HepG2 (cell line): ENCODE measurements at regions not wholly inside any gene's neighbourhood (a gene's known extent, or its start where the extent isn't known, plus 50 kb on each side); places are given as distances from the start of the nearest gene placed in this dataset.

Experiments used
- POLR2AphosphoS5 ChIP-seq: IDR thresholded peaks from 2 replicates; pipeline ENCODE4 v1.6.1; 2012; ENCODE audit warnings: low read depth, low read length
- PREB ChIP-seq: sonication (generic); formaldehyde crosslinking; IDR thresholded peaks from 2 replicates; pipeline ENCODE4 v1.4.0; 2020; ENCODE audit warnings: missing genetic modification reagents
- PTBP1 ChIP-seq: fragments of 200-400 bp; formaldehyde crosslinking; IDR thresholded peaks from 2 replicates; pipeline ENCODE4 v1.6.1; 2018; ENCODE audit warnings: low read length, low read depth; ENCODE audit not compliant: poor library complexity, severe bottlenecking
- TP53 ChIP-seq: sonication (generic); formaldehyde crosslinking; conservative IDR thresholded peaks from 2 replicates; pipeline ENCODE4 v1.4.0; 2020; ENCODE audit warnings: missing genetic modification reagents
- ZNF766 ChIP-seq: sonication (generic); formaldehyde crosslinking; IDR thresholded peaks from 2 replicates; pipeline ENCODE4 v1.5.0; 2020; ENCODE audit warnings: missing genetic modification reagents, borderline replicate concordance
- ZSCAN12 ChIP-seq: sonication (generic); formaldehyde crosslinking; IDR thresholded peaks from 2 replicates; pipeline ENCODE4 v1.9.0; 2021; ENCODE audit warnings: mild to moderate bottlenecking, missing genetic modification reagents
- TF ChIP-seq, protein P1 (sequence below), 2 experiments: sonication (generic) in 1 of 2; formaldehyde crosslinking in 1 of 2; IDR thresholded peaks; 2 replicates each; pipeline versions ENCODE4 v1.5.1 to v1.6.1; 2011 to 2020; ENCODE audit warnings: borderline replicate concordance in 1 of 2, low read depth in 1 of 2, low read length in 1 of 2, mild to moderate bottlenecking in 1 of 2, missing genetic modification reagents in 1 of 2, moderate library complexity in 1 of 2

DNA sequence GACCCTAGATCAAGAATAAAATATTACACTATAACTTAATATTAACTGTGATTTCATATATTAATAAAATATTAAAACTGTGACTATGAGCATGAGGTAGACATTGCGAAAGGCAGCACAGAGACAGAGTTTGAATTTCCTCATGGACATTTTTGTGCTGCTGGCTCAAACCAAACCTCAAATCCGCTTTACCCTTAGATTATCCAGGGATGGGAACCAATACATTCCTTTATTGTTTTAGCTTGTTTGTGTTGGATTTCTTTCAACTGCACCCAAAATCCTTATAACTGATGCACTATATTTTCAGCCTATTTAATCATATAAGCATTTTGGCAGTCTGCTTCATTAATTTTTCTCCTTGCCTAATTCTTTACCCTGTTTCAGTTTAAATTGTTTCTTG lies 436.7 kb downstream of the ATP23 start:
- TF ChIP-seq POLR2AphosphoS5 = no peak
- no peak for TF ChIP-seq PTBP1
- TF ChIP-seq, protein P1, sequence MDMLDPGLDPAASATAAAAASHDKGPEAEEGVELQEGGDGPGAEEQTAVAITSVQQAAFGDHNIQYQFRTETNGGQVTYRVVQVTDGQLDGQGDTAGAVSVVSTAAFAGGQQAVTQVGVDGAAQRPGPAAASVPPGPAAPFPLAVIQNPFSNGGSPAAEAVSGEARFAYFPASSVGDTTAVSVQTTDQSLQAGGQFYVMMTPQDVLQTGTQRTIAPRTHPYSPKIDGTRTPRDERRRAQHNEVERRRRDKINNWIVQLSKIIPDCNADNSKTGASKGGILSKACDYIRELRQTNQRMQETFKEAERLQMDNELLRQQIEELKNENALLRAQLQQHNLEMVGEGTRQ (IDR thresholded peaks at IDR 0.05; ENCODE audit: low read depth, low read length) = no peak
- TF ChIP-seq, protein P1 (CRISPR knock-in tag; IDR thresholded peaks at IDR 0.05; ENCODE audit: borderline replicate concordance) = no peak
- no peak for TF ChIP-seq ZNF766 (CRISPR knock-in tag)
- no peak for TF ChIP-seq PREB (CRISPR knock-in tag)
- no peak for TF ChIP-seq ZSCAN12
- no peak for TF ChIP-seq TP53 (CRISPR knock-in tag)
